ENCODE measurements at regions not wholly inside any gene's neighbourhood (a gene's known extent, or its start where the extent isn't known, plus 50 kb on each side); places are given as distances from the start of the nearest gene placed in this dataset.

DNA sequence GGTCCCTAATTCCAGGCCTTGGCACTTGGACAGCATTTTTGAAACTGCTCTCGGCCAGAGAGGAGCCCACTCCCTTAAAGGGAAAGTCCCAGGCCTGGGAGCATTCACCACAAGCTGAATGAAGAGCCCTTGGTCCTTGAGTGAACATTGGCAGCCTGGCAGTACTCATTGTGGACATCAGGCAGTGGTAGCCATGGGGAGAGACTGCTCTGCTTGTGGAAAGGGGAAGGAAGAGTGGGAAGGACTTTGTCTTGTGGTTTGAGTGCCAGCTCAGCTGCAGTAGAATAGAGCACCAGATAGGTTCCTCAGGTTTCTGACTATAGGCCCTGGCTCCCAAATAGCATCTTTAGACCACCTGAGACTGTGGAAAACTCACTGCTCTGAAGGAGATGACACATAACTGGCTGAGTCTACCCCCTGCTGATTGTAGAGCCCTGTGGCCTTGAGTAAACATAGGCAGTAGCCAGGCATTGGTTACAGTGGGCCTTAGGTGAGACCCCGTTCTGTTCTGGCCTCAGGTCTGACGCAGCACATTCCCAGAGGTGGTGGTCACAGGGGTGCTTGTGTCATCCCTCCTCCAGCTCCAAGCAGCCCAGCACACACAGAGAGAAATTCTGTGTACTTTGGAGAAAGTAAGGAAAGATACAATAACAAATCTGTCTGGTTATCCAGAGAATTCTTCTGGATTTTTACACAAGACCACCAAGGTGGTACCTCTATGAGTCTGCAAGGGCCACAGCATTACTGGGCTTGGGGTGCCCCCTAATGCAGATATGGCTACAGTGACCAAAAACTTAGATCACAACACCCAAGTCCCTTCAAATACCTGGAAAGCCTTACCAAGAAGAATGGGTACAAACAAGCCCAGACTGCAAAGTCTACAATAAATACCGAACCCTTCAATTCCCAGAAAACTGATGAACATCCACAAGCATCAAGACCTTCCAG is 153.8 kb downstream of the GNAI1 start:
- no peak for DNase-seq

DNA sequence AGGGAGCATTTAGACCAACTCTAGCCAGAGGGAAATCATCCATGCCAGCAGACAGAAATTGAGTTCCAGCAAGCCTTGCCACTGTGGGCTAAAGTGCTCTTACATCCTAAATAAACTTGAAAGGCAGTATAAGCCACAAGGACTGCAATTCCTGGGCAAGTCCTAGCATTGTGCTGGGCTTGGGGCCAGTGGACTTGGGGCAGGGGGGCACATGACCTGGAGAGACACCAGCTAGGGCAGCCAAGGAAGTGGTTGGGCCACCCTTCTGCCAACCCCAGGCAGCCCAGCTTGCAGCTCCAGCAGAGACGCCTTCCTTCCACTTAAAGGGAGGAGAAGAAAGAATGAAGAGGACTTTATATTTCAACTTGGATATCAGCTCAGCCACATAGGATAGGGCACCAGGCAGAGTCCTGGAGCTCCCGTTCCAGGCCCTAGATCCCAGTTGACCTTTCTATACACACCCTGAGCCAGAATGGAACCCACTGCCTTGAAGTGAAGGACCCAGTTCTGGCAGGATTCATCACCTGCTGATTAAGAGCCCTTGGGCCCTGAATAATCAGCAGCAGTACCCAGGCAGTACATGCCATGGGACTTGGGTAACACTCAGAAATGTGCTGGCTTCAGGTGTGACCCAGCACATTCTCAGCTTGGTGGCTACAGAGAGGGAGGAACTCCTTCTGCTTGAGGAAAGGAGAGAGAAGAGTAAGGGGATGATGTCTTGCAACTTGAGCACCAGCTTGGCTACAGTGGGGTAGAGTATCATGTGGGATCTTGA is 153.0 kb downstream of the GNAI1 start:
- DNase-seq, result no peak

DNA sequence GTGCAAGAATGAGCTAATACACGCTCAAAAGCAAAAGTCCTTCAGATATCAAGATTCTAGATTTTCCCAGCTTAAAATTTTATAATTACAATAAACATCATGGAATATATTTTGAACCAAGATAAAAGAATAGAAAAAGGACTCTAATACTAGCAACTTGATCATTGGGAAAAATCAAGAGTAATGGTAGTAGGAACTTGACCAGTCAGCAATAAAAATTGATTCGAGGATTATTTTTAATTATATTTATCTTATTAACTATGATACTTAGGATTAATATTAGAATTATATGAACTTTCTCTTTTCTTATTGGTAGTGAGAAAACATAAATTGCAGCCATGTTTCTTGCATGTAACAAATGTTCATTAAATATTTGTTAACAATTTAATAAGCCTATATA is 152.0 kb downstream of the GNAI1 start:
- DNase-seq, result no peak

DNA sequence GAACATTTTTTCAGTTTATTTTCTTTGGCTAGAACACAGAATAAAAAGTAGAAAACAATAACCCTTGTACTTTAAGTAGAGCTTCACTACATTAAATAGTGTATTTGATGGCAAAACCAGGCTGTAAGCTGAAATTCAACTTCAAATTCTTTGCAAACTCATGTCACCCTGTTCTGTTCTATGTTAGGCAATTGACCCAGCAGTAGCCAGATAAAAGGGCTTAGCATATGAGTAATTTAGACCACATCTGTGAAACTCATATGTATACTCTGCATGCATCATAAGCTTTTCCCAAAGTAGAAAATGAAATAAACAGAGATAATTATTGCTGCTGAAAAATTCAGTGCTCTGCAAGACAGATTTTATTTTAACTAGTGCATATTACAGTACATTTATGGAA is 150.2 kb downstream of the GNAI1 start:
- DNase-seq, result no peak

DNA sequence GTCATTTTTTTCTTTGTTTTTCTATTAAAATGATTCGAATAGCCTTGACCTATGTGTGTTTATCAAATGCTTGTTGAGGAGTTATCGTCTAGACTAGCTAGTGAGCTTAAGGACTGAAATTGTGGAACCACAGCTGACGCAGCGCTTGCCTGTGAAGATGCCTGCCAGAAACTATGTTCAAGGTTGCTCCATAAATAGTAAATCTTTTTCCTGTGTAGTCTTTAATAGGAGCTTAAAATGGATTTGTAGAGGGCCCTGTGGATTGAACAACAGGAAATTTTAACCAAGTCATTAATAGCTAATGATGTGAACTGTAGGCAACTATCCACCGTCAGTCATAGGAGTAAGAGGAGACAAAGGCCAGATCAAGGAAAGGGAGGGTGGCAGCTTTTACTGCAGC is 145.1 kb downstream of the GNAI1 start:
- DNase-seq, result no peak

DNA sequence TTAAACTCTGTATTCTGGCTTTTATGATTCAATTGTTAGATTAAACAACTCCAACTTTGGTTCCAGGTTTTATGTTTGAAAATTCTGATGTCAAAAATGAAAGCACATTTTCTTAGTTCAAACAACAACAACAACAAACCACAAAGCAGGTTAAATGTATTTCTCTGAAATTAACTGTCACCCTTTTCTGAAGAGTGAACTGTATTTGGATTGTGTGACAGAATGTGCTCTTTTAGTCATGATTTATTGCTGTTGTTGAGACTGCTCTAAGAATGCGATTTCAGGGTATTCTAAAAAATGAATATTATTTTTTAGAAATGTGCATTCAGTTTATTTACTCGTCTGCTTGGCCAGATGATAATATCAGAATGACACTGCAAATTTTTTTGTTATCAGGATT is 144.1 kb downstream of the GNAI1 start:
- no peak for DNase-seq

DNA sequence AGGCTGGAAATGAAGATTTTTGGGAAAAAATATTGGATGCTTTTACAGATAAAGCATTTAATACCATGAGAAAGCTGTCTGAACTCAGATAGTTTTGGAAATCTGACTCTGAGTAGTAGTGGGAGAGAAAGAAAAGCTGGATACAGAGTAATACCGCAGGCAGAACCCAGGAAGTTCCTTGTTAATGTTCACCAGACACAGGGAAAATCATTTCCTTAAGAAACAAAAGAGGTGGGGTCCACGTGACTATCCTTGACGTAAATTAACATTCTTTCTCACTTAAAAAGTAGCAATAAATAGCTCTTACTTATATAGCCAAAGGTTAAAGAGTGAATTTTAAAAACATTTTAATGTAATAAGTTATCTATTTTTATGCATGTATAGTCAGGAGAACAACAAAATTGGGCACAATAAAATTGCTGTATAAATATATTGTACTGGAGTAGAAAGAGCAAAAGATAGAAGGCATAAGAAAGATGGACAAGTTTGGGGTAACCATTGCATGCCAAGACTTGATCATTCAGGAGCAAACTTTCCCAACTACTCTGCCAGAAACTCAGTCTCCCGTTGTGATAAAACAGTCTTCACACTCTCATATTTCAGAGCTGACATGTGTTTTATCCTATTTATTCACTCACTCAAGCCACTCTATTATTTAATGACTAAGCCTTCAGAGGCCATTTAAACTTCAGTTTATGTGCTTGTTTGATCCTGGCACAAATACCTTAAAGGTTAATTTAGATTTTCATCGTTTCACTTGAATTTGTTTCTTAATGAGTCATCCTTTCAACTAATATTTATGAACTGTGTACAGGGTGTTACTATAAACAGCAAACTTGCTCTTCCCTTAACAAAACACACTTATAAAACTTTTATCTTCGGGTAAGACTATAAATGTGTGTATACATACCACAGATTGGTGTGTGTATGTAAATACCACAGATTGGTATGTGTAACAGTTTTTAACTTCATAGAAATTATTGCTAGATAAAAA is 143.1 kb downstream of the GNAI1 start:
- no peak for DNase-seq
